Endodermal cell (in vitro differentiated cells): ENCODE measurements at regions not wholly inside any gene's neighbourhood (a gene's known extent, or its start where the extent isn't known, plus 50 kb on each side); places are given as distances from the start of the nearest gene placed in this dataset.

Experiments used
- DNase-seq: peaks from one replicate; pipeline ENCODE4 v3.0.0-alpha.2; 2017
- H3K27ac ChIP-seq: 2 replicates; pipeline ENCODE4 v1.5.1; 2013; ENCODE audit warnings: mild to moderate bottlenecking, low read depth, low read length, moderate library complexity
- H3K27me3 ChIP-seq: 2 replicates; pipeline ENCODE4 v1.6.1; 2013; ENCODE audit warnings: mild to moderate bottlenecking, low read length, moderate library complexity; ENCODE audit not compliant: insufficient read depth, control insufficient read depth, poor library complexity, severe bottlenecking
- H3K36me3 ChIP-seq: 2 replicates; pipeline ENCODE4 v1.7.0; 2013; ENCODE audit warnings: mild to moderate bottlenecking, low read length, moderate library complexity; ENCODE audit not compliant: control insufficient read depth, insufficient read depth
- H3K4me1 ChIP-seq: one replicate; pipeline ENCODE4 v1.7.0; 2013; ENCODE audit warnings: low read length; ENCODE audit not compliant: control insufficient read depth, insufficient read depth
- H3K4me3 ChIP-seq: 2 replicates; pipeline ENCODE4 v1.5.1; 2013; ENCODE audit warnings: mild to moderate bottlenecking, low read length, moderate library complexity
- H3K9ac ChIP-seq: 2 replicates; pipeline ENCODE4 v1.6.1; 2013; ENCODE audit warnings: mild to moderate bottlenecking, low read length, moderate library complexity; ENCODE audit not compliant: poor library complexity, severe bottlenecking; ENCODE audit errors: extremely low read depth
- H3K9me3 ChIP-seq: 2 replicates; pipeline ENCODE4 v1.6.1; 2013; ENCODE audit warnings: mild to moderate bottlenecking, low read length, moderate library complexity; ENCODE audit not compliant: control insufficient read depth
- H3K27ac Mint-ChIP-seq: 2 replicates; pipeline ENCODE4 v1.8.0; 2020; ENCODE audit warnings: mixed read lengths
- H3K27me3 Mint-ChIP-seq: 2 replicates; pipeline ENCODE4 v1.8.0; 2021; ENCODE audit warnings: mild to moderate bottlenecking, mixed read lengths; ENCODE audit not compliant: insufficient read depth
- H3K36me3 Mint-ChIP-seq: 2 replicates; pipeline ENCODE4 v1.8.0; 2020; ENCODE audit warnings: low read depth, mixed read lengths
- H3K4me1 Mint-ChIP-seq: 2 replicates; pipeline ENCODE4 v1.8.0; 2020; ENCODE audit warnings: mixed read lengths
- H3K4me3 Mint-ChIP-seq: 2 replicates; pipeline ENCODE4 v1.8.0; 2020; ENCODE audit warnings: mild to moderate bottlenecking, moderate library complexity, mixed read lengths
- H3K9me3 Mint-ChIP-seq: 2 replicates; pipeline ENCODE4 v1.8.0; 2020; ENCODE audit warnings: mild to moderate bottlenecking, mixed read lengths
- CTCF ChIP-seq: fragments of 200-600 bp; sonication (generic); conservative IDR thresholded peaks from 2 replicates; pipeline ENCODE4 v1.5.0; 2021; ENCODE audit warnings: antibody characterized with exemption, mild to moderate bottlenecking
- WGBS, 2 experiments: methylation state at CpG; one replicate each; pipeline versions ENCODE4 v1.1.5 to v1.1.7; 2013; ENCODE audit warnings: missing lambda C conversion rate in 2 of 2, mixed read lengths in 1 of 2; ENCODE audit not compliant: insufficient coverage in 1 of 2, insufficient read length in 1 of 2; 5-methylcytosine and 5-hydroxymethylcytosine counted together

GRCh38 chrY:19167319-19168201 is 394.0 kb upstream of the HSFY2 start:
- no peak for TF ChIP-seq CTCF
- no peaks in the 10 kb centered on the region for H3K36me3 Mint-ChIP-seq
- WGBS, 2 experiments: 84 to 100% methylated on average over 1 to 13 of the region's 13 CpGs

GRCh38 chrY:19148783-19149182 is 375.2 kb upstream of the HSFY2 start:
- no peak for TF ChIP-seq CTCF
- Histone ChIP-seq H3K36me3 (no peaks in the 10 kb centered on the region), H3K9me3 (no peaks in the 10 kb centered on the region), H3K4me3 (no peak overlapping the region), H3K4me1 (no peaks in the 10 kb centered on the region), H3K27ac (no peak overlapping the region), H3K27me3 (no peaks in the 10 kb centered on the region), H3K9ac (no peak overlapping the region)
- no peaks in the 10 kb centered on the region for H3K9me3 Mint-ChIP-seq
- WGBS, 2 experiments: 88 to 100% methylated on average over 2 to 4 of the region's 4 CpGs
- H3K27ac Mint-ChIP-seq: no peak overlapping the region
- no peak for DNase-seq
- no peaks in the 10 kb centered on the region for H3K27me3 Mint-ChIP-seq
- no peaks in the 10 kb centered on the region for H3K4me1 Mint-ChIP-seq
- no peaks in the 10 kb centered on the region for H3K36me3 Mint-ChIP-seq
- H3K4me3 Mint-ChIP-seq: no peak overlapping the region

More at GRCh38 chrY:19167319-19168201, 394.0 kb upstream of the HSFY2 start:
- no peaks in the 10 kb centered on the region for H3K36me3 ChIP-seq
- no peak for DNase-seq
- H3K9ac ChIP-seq: no peak overlapping the region
- H3K27me3 ChIP-seq: no peaks in the 10 kb centered on the region
- Mint-ChIP-seq H3K27ac (no peak overlapping the region), H3K9me3 (no peaks in the 10 kb centered on the region), H3K4me1 (no peaks in the 10 kb centered on the region), H3K27me3 (no peaks in the 10 kb centered on the region), H3K4me3 (no peak overlapping the region)
- H3K27ac ChIP-seq: no peak overlapping the region
- H3K4me1 ChIP-seq: no peaks in the 10 kb centered on the region
- H3K9me3 ChIP-seq: no peaks in the 10 kb centered on the region
- H3K4me3 ChIP-seq: no peak overlapping the region

GRCh38 chrY:19146296-19146695 is 372.8 kb upstream of the HSFY2 start:
- no peak for TF ChIP-seq CTCF
- no peak overlapping the region for H3K9ac ChIP-seq
- no peaks in the 10 kb centered on the region for H3K27me3 Mint-ChIP-seq
- no peaks in the 10 kb centered on the region for H3K4me1 ChIP-seq
- H3K27me3 ChIP-seq: no peaks in the 10 kb centered on the region
- H3K4me3 ChIP-seq: no peak overlapping the region
- no peak overlapping the region for H3K27ac ChIP-seq
- H3K9me3 Mint-ChIP-seq: no peaks in the 10 kb centered on the region
- no peak overlapping the region for H3K4me3 Mint-ChIP-seq
- H3K4me1 Mint-ChIP-seq: no peaks in the 10 kb centered on the region
- DNase-seq: no peak
- H3K36me3 ChIP-seq: no peaks in the 10 kb centered on the region
- H3K36me3 Mint-ChIP-seq: no peaks in the 10 kb centered on the region
- WGBS, 2 experiments: 0 to 10% methylated on average over 1 of the region's 1 CpG
- H3K9me3 ChIP-seq: no peaks in the 10 kb centered on the region
- no peak overlapping the region for H3K27ac Mint-ChIP-seq
